HEK293 (cell line): ENCODE measurements at regions not wholly inside any gene's neighbourhood (a gene's known extent, or its start where the extent isn't known, plus 50 kb on each side); places are given as distances from the start of the nearest gene placed in this dataset.

Experiments
- CTCF ChIA-PET: fragments of 350-600 bp; formaldehyde crosslinking; extraction: SDS; loops from one replicate; lab custom pipeline; 2021; ENCODE audit warnings: antibody characterized with exemption; lab: Yijun Ruan, JAX
- POLR2A ChIA-PET: fragments of 300-600 bp; formaldehyde crosslinking; extraction: SDS; loops from one replicate; lab custom pipeline; 2020; ENCODE audit warnings: antibody characterized with exemption, inconsistent platforms; lab: Yijun Ruan, JAX
- H3K27ac ChIP-seq: fragments of 200-500 bp; sonication (Bioruptor generic); 2 replicates; pipeline ENCODE4 v1.5.1; 2014; ENCODE audit warnings: low read depth, low read length, control low read depth, inconsistent platforms; ENCODE audit errors: extremely low read depth
- H3K36me3 ChIP-seq, 2 experiments: fragments of 200-500 bp in 1 of 2; sonication (Bioruptor generic) in 1 of 2; 1 replicate in 1 of 2; 2 replicates in 1 of 2; pipeline ENCODE4 v1.5.1; 2014 to 2017; ENCODE audit warnings: inconsistent platforms in 2 of 2, low read length in 2 of 2; ENCODE audit not compliant: control insufficient read depth in 2 of 2, insufficient read depth in 1 of 2
- H3K4me1 ChIP-seq: fragments of 200-500 bp; sonication (Bioruptor generic); 2 replicates; pipeline ENCODE4 v1.5.1; 2014; ENCODE audit warnings: mild to moderate bottlenecking, low read length, inconsistent platforms; ENCODE audit not compliant: control insufficient read depth, insufficient read depth
- H3K4me3 ChIP-seq: 2 replicates; pipeline ENCODE4 v1.5.1; 2011; ENCODE audit warnings: low read depth, mild to moderate bottlenecking, control low read depth, low read length, moderate library complexity
- H3K9me3 ChIP-seq: fragments of 200-500 bp; sonication (Bioruptor generic); 2 replicates; pipeline ENCODE4 v1.5.1; 2014; ENCODE audit warnings: low read depth, low read length, inconsistent platforms; ENCODE audit not compliant: control insufficient read depth, insufficient read depth
- AEBP2 ChIP-seq: fragments of 450-650 bp; formaldehyde crosslinking; IDR thresholded peaks from 2 replicates; pipeline ENCODE4 v1.5.1; 2016; ENCODE audit warnings: missing biosample characterization, missing genetic modification characterization, borderline replicate concordance
- EGR2 ChIP-seq: fragments of 450-650 bp; formaldehyde crosslinking; IDR thresholded peaks from 2 replicates; pipeline ENCODE4 v1.5.1; 2016; ENCODE audit warnings: low read depth, missing biosample characterization, missing genetic modification characterization
- ELK4 ChIP-seq: IDR thresholded peaks from 2 replicates; pipeline ENCODE4 v1.6.1; 2011; ENCODE audit warnings: mild to moderate bottlenecking, low read depth, low read length, borderline replicate concordance
- FEZF1 ChIP-seq: fragments of 450-650 bp; formaldehyde crosslinking; IDR thresholded peaks from 2 replicates; pipeline ENCODE4 v1.5.1; 2016; ENCODE audit warnings: missing biosample characterization, missing genetic modification characterization
- ZBTB11 ChIP-seq: fragments of 450-650 bp; formaldehyde crosslinking; conservative IDR thresholded peaks from 2 replicates; pipeline ENCODE4 v1.5.1; 2016; ENCODE audit warnings: low read depth, missing biosample characterization, missing genetic modification characterization
- ZBTB20 ChIP-seq: fragments of 450-650 bp; formaldehyde crosslinking; IDR thresholded peaks from 2 replicates; pipeline ENCODE4 v1.5.1; 2016; ENCODE audit warnings: missing biosample characterization, missing genetic modification characterization
- ZIC2 ChIP-seq: fragments of 450-650 bp; formaldehyde crosslinking; IDR thresholded peaks from 2 replicates; pipeline ENCODE4 v1.5.1; 2016; ENCODE audit warnings: missing biosample characterization, missing genetic modification characterization
- ZNF132 ChIP-seq: fragments of 450-650 bp; formaldehyde crosslinking; IDR thresholded peaks from 2 replicates; pipeline ENCODE4 v1.5.1; 2017; ENCODE audit warnings: missing biosample characterization, missing genetic modification characterization, borderline replicate concordance
- ZNF335 ChIP-seq: fragments of 450-650 bp; formaldehyde crosslinking; conservative IDR thresholded peaks from 2 replicates; pipeline ENCODE4 v1.5.1; 2016; ENCODE audit warnings: missing biosample characterization, missing genetic modification characterization
- ZNF362 ChIP-seq: fragments of 450-650 bp; formaldehyde crosslinking; IDR thresholded peaks from 2 replicates; pipeline ENCODE4 v1.5.1; 2016; ENCODE audit warnings: missing biosample characterization, missing genetic modification characterization
- ZNF37A ChIP-seq: fragments of 450-650 bp; IDR thresholded peaks from 2 replicates; pipeline ENCODE4 v1.5.1; 2018; ENCODE audit warnings: missing biosample characterization, missing genetic modification characterization
- ZNF488 ChIP-seq: fragments of 450-650 bp; formaldehyde crosslinking; IDR thresholded peaks from 2 replicates; pipeline ENCODE4 v1.5.1; 2016; ENCODE audit warnings: missing biosample characterization, missing genetic modification characterization
- ZNF544 ChIP-seq: fragments of 450-650 bp; formaldehyde crosslinking; IDR thresholded peaks from 2 replicates; pipeline ENCODE4 v1.5.0; 2017; ENCODE audit warnings: missing biosample characterization, missing genetic modification characterization
- ZNF660 ChIP-seq: fragments of 450-650 bp; IDR thresholded peaks from 2 replicates; pipeline ENCODE4 v1.5.1; 2018; ENCODE audit warnings: missing biosample characterization, mild to moderate bottlenecking, missing genetic modification characterization
- ZSCAN5A ChIP-seq: fragments of 450-650 bp; formaldehyde crosslinking; IDR thresholded peaks from 2 replicates; pipeline ENCODE4 v1.5.1; 2016; ENCODE audit warnings: missing biosample characterization, missing genetic modification characterization
- ZXDB ChIP-seq: fragments of 450-650 bp; formaldehyde crosslinking; IDR thresholded peaks from 2 replicates; pipeline ENCODE4 v1.5.1; 2016; ENCODE audit warnings: missing biosample characterization, missing genetic modification characterization

- POLR2A ChIA-PET = no interaction called here
Measured at GRCh38 chr10:92790440-92790839, 57.9 kb upstream of the EXOC6 start.

More at GRCh38 chr10:92790440-92790839, 57.9 kb upstream of the EXOC6 start:
- CTCF ChIA-PET = no interaction called here
- no peaks in the 10 kb centered on the region for H3K9me3 ChIP-seq
- H3K27ac ChIP-seq = no peak overlapping the region
- H3K36me3 ChIP-seq = no peaks in the 10 kb centered on the region
- H3K4me1 ChIP-seq = no peaks in the 10 kb centered on the region
- TF ChIP-seq ZBTB11 (tag by site-specific recombination) = no peak
- TF ChIP-seq ELK4 = no peak
- TF ChIP-seq ZXDB (tag by site-specific recombination) = no peak
- TF ChIP-seq ZIC2 = no peak
- no peak for TF ChIP-seq EGR2 (tag by site-specific recombination)
- TF ChIP-seq ZNF335 (tag by site-specific recombination) = no peak
- TF ChIP-seq ZNF362 (tag by site-specific recombination) = no peak
- no peak for TF ChIP-seq ZNF488 (tag by site-specific recombination)
- TF ChIP-seq ZNF544 (tag by site-specific recombination) = no peak
- no peak for TF ChIP-seq ZNF660
- TF ChIP-seq ZBTB20 (tag by site-specific recombination) = no peak
- TF ChIP-seq FEZF1 (tag by site-specific recombination) = no peak
- TF ChIP-seq AEBP2 (tag by site-specific recombination) = no peak
- no peak for TF ChIP-seq ZSCAN5A (tag by site-specific recombination)
- TF ChIP-seq ZNF132 (tag by site-specific recombination) = no peak
- TF ChIP-seq ZNF37A (tag by site-specific recombination) = no peak
- TF ChIP-seq, all 188 proteins: peak for 0
- H3K4me3 ChIP-seq = no peak overlapping the region
